Osteocyte (in vitro differentiated cells): ENCODE measurements at regions not wholly inside any gene's neighbourhood (a gene's known extent, or its start where the extent isn't known, plus 50 kb on each side); places are given as distances from the start of the nearest gene placed in this dataset.

Experiments
- DNase-seq: peaks from one replicate; pipeline ENCODE4 v3.0.0; 2021; ENCODE audit warnings: mixed read lengths; ENCODE audit not compliant: unreplicated experiment; ENCODE audit errors: extremely low spot score
- H3K27ac Mint-ChIP-seq: one replicate; pipeline ENCODE4 v1.8.0; 2021; ENCODE audit warnings: mild to moderate bottlenecking, mixed read lengths; ENCODE audit not compliant: unreplicated experiment
- H3K27me3 Mint-ChIP-seq: one replicate; pipeline ENCODE4 v1.8.0; 2021; ENCODE audit warnings: mixed read lengths; ENCODE audit not compliant: unreplicated experiment
- H3K36me3 Mint-ChIP-seq: one replicate; pipeline ENCODE4 v1.8.0; 2021; ENCODE audit warnings: mixed read lengths; ENCODE audit not compliant: unreplicated experiment
- H3K4me1 Mint-ChIP-seq: one replicate; pipeline ENCODE4 v1.8.0; 2021; ENCODE audit warnings: mixed read lengths; ENCODE audit not compliant: unreplicated experiment
- H3K4me3 Mint-ChIP-seq: one replicate; pipeline ENCODE4 v1.8.0; 2021; ENCODE audit warnings: mild to moderate bottlenecking, moderate library complexity, mixed read lengths; ENCODE audit not compliant: unreplicated experiment
- H3K9me3 Mint-ChIP-seq: one replicate; pipeline ENCODE4 v1.8.0; 2021; ENCODE audit warnings: mixed read lengths; ENCODE audit not compliant: unreplicated experiment
- CTCF ChIP-seq: fragments of 200-600 bp; sonication (generic); IDR thresholded peaks from 2 replicates; pipeline ENCODE4 v1.5.0; 2021; ENCODE audit warnings: antibody characterized with exemption, mild to moderate bottlenecking, moderate library complexity

- Mint-ChIP-seq H3K36me3 (no peaks in the 10 kb centered on the region), H3K9me3 (peaks cover 46% of the 10 kb centered on the region)
- DNase-seq: no peak
Observed at GRCh38 chrX:144849141-144849540, 398.2 kb upstream of the SPANXN1 start.

DNA sequence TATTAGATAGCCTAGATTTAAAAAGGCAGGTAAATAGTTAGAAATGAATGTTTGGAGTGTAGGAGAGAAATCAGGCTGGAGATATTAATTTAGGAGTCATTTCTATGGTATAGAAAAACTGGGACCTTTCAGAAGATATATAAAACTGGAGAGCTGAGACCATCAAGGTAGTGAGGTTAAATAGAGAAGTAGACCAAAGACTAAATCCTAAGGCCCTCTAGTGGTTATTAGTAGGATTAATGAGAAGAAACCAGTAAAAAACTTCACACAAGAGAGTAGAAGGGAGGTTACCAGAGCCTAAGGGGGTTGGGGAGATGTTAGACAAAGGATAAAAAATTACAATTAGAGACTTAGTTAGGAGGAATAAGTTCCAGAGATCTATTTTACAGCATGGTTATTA lies 351.0 kb upstream of the SPANXN1 start:
- no peak overlapping the region for H3K27ac Mint-ChIP-seq
- H3K9me3 Mint-ChIP-seq: peaks cover 32% of the 10 kb centered on the region
- peak; percentile 29 for TF ChIP-seq CTCF
- DNase-seq: no peak
- H3K27me3 Mint-ChIP-seq: no peaks in the 10 kb centered on the region
- H3K4me1 Mint-ChIP-seq: no peaks in the 10 kb centered on the region
- H3K36me3 Mint-ChIP-seq: no peaks in the 10 kb centered on the region
- H3K4me3 Mint-ChIP-seq: no peak overlapping the region

More at GRCh38 chrX:144849141-144849540, 398.2 kb upstream of the SPANXN1 start:
- TF ChIP-seq CTCF: no peak
- Mint-ChIP-seq H3K4me1 (no peaks in the 10 kb centered on the region), H3K27me3 (no peaks in the 10 kb centered on the region), H3K27ac (no peak overlapping the region), H3K4me3 (no peak overlapping the region)

DNA sequence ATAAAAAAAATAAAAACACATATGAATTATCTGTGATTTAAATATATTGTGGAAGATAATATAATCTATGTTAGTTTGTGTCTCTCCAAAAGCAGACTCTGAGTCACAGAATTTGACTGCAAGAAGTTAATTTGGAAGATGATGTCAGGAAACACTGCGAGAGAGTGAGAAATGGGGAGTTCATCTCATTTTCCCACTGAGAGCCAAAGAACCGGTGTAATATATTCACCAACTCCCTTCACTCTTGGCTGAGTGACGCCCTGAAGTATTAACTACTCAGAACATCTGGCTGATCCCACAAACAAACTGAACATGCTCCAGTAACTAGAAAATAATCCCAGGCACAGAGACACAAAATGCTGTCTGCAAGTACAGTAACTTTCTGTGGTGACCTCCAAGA lies 345.8 kb upstream of the SPANXN1 start:
- no peaks in the 10 kb centered on the region for H3K4me1 Mint-ChIP-seq
- no peak for DNase-seq
- H3K36me3 Mint-ChIP-seq: no peaks in the 10 kb centered on the region
- H3K27ac Mint-ChIP-seq: no peak overlapping the region
- H3K27me3 Mint-ChIP-seq: no peaks in the 10 kb centered on the region
- no peak for TF ChIP-seq CTCF
- no peak overlapping the region for H3K4me3 Mint-ChIP-seq
- peaks cover 23% of the 10 kb centered on the region for H3K9me3 Mint-ChIP-seq

DNA sequence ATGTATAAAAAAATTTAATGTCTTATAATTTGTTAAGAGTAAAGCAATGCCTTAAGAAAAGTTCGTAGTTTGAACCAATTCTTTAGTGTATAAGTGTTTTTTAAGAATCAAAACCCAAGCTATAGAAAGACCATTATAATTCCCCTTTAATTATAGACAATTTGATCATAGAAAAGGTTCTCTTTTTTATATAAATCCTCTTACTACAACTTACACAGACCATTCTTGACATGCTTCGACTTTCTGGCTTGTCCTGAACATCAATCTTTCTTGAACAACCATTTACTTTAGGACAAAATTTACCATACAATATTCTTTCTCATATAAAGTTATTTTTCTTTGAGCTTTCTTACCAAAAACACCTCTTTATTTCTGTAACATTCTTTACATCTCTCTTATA lies 330.5 kb upstream of the SPANXN1 start:
- Mint-ChIP-seq H3K27ac (no peak overlapping the region), H3K27me3 (no peaks in the 10 kb centered on the region), H3K4me3 (no peak overlapping the region), H3K36me3 (no peaks in the 10 kb centered on the region), H3K4me1 (no peaks in the 10 kb centered on the region), H3K9me3 (peaks cover 35% of the 10 kb centered on the region)
- TF ChIP-seq CTCF: no peak
- DNase-seq: no peak

- no peaks in the 10 kb centered on the region for H3K27me3 Mint-ChIP-seq
- no peaks in the 10 kb centered on the region for H3K36me3 Mint-ChIP-seq
- H3K4me3 Mint-ChIP-seq: no peak overlapping the region
- H3K4me1 Mint-ChIP-seq: peaks cover 2% of the 10 kb centered on the region
- peaks cover 24% of the 10 kb centered on the region for H3K9me3 Mint-ChIP-seq
- DNase-seq: no peak
- no peak overlapping the region for H3K27ac Mint-ChIP-seq
- no peak for TF ChIP-seq CTCF
Observed at GRCh38 chrX:144918936-144919335, 328.4 kb upstream of the SPANXN1 start.
